ENCODE measurements at regions not wholly inside any gene's neighbourhood (a gene's known extent, or its start where the extent isn't known, plus 50 kb on each side); places are given as distances from the start of the nearest gene placed in this dataset.

- H3K4me3 ChIP-seq, result no peak overlapping the region
- no peak for DNase-seq
- intact Hi-C loops (cut with DNase I; ENCODE audit: low total_unique reads), result no loop called here
- H3K27ac ChIP-seq, result no peak overlapping the region
- no peaks in the 10 kb centered on the region for H3K27me3 ChIP-seq
- H3K9me3 ChIP-seq, result no peaks in the 10 kb centered on the region
- no peaks in the 10 kb centered on the region for H3K4me1 ChIP-seq
- no peaks in the 10 kb centered on the region for H3K36me3 ChIP-seq
- TF ChIP-seq CTCF (IDR thresholded peaks at IDR 0.05) (no peak), POLR2A (IDR thresholded peaks at IDR 0.05) (no peak)
Measured at GRCh38 chr10:111561124-111561523, 484.3 kb downstream of the ADRA2A start.

- intact Hi-C loops (cut with DNase I; ENCODE audit: low total_unique reads), result no loop called here
- no peaks in the 10 kb centered on the region for H3K9me3 ChIP-seq
- H3K27me3 ChIP-seq, result no peaks in the 10 kb centered on the region
- DNase-seq, result no peak
- no peak overlapping the region for H3K27ac ChIP-seq
- H3K36me3 ChIP-seq, result no peaks in the 10 kb centered on the region
- no peak overlapping the region for H3K4me3 ChIP-seq
- TF ChIP-seq POLR2A (IDR thresholded peaks at IDR 0.05) (no peak), CTCF (IDR thresholded peaks at IDR 0.05) (no peak)
- H3K4me1 ChIP-seq, result no peaks in the 10 kb centered on the region
Measured at GRCh38 chr10:111565542-111565941, 488.7 kb downstream of the ADRA2A start.

GRCh38 chr10:111578076-111578475, 501.2 kb downstream of the ADRA2A start:
- TF ChIP-seq POLR2A (IDR thresholded peaks at IDR 0.05) (no peak), CTCF (IDR thresholded peaks at IDR 0.05) (no peak)
- Histone ChIP-seq H3K9me3 (no peaks in the 10 kb centered on the region), H3K4me1 (no peaks in the 10 kb centered on the region), H3K27me3 (no peaks in the 10 kb centered on the region), H3K36me3 (no peaks in the 10 kb centered on the region), H3K27ac (no peak overlapping the region), H3K4me3 (no peak overlapping the region)
- DNase-seq, result no peak
- intact Hi-C loops (cut with DNase I; ENCODE audit: low total_unique reads), result no loop called here

- H3K36me3 ChIP-seq, result no peaks in the 10 kb centered on the region
- no peaks in the 10 kb centered on the region for H3K4me1 ChIP-seq
- no peaks in the 10 kb centered on the region for H3K27me3 ChIP-seq
- no peak overlapping the region for H3K4me3 ChIP-seq
- no peak overlapping the region for H3K27ac ChIP-seq
- no peak for DNase-seq
- intact Hi-C loops (cut with DNase I; ENCODE audit: low total_unique reads), result no loop called here
- TF ChIP-seq POLR2A (IDR thresholded peaks at IDR 0.05) (no peak), CTCF (IDR thresholded peaks at IDR 0.05) (no peak)
- no peaks in the 10 kb centered on the region for H3K9me3 ChIP-seq
Measured at GRCh38 chr10:111579473-111579872, 502.6 kb downstream of the ADRA2A start.

GRCh38 chr10:111590703-111591102, 513.9 kb downstream of the ADRA2A start:
- H3K4me1 ChIP-seq, result no peaks in the 10 kb centered on the region
- H3K27ac ChIP-seq, result no peak overlapping the region
- no peak overlapping the region for H3K4me3 ChIP-seq
- H3K27me3 ChIP-seq, result no peaks in the 10 kb centered on the region
- TF ChIP-seq POLR2A (IDR thresholded peaks at IDR 0.05) (no peak), CTCF (IDR thresholded peaks at IDR 0.05) (no peak)
- H3K36me3 ChIP-seq, result no peaks in the 10 kb centered on the region
- no peaks in the 10 kb centered on the region for H3K9me3 ChIP-seq
- DNase-seq, result no peak
- intact Hi-C loops (cut with DNase I; ENCODE audit: low total_unique reads), result no loop called here
